IMR-90 (cell line): ENCODE measurements at regions not wholly inside any gene's neighbourhood (a gene's known extent, or its start where the extent isn't known, plus 50 kb on each side); places are given as distances from the start of the nearest gene placed in this dataset.

ENCODE experiments used
- BHLHE40 ChIP-seq: fragments of 150-350 bp; IDR thresholded peaks from 2 replicates; pipeline ENCODE4 v1.6.1; 2016; ENCODE audit warnings: mild to moderate bottlenecking, low read depth, low read length
- POLR2A ChIP-seq: IDR thresholded peaks from 2 replicates; pipeline ENCODE4 v1.6.1; 2012; ENCODE audit warnings: mild to moderate bottlenecking, low read depth, low read length
- RCOR1 ChIP-seq: IDR thresholded peaks from 2 replicates; pipeline ENCODE4 v1.6.1; 2012; ENCODE audit warnings: mild to moderate bottlenecking, low read length, improper control_type of control experiment; ENCODE audit not compliant: insufficient replicate concordance
- RFX5 ChIP-seq: IDR thresholded peaks from 2 replicates; pipeline ENCODE4 v1.8.0; 2012; ENCODE audit warnings: low read depth, mild to moderate bottlenecking, low read length, moderate library complexity
- TF ChIP-seq, protein P1 (sequence below): conservative IDR thresholded peaks from 2 replicates; pipeline ENCODE4 v1.5.1; 2012; ENCODE audit warnings: mild to moderate bottlenecking, low read depth, low read length, improper control_type of control experiment

GRCh38 chr9:87816036-87816435, 66.6 kb upstream of the SPATA31E1 start:
- TF ChIP-seq, protein P1, sequence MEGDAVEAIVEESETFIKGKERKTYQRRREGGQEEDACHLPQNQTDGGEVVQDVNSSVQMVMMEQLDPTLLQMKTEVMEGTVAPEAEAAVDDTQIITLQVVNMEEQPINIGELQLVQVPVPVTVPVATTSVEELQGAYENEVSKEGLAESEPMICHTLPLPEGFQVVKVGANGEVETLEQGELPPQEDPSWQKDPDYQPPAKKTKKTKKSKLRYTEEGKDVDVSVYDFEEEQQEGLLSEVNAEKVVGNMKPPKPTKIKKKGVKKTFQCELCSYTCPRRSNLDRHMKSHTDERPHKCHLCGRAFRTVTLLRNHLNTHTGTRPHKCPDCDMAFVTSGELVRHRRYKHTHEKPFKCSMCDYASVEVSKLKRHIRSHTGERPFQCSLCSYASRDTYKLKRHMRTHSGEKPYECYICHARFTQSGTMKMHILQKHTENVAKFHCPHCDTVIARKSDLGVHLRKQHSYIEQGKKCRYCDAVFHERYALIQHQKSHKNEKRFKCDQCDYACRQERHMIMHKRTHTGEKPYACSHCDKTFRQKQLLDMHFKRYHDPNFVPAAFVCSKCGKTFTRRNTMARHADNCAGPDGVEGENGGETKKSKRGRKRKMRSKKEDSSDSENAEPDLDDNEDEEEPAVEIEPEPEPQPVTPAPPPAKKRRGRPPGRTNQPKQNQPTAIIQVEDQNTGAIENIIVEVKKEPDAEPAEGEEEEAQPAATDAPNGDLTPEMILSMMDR: no peak
- TF ChIP-seq RFX5 (no peak), POLR2A (no peak), BHLHE40 (no peak), RCOR1 (no peak)
